ENCODE measurements at regions not wholly inside any gene's neighbourhood (a gene's known extent, or its start where the extent isn't known, plus 50 kb on each side); places are given as distances from the start of the nearest gene placed in this dataset.

GRCh38 chr11:79957702-79958101 lies 516.9 kb upstream of the TENM4 start:
- Mint-ChIP-seq H3K9me3 (peaks cover 18% of the 10 kb centered on the region), H3K27me3 (ENCODE audit: insufficient read depth) (peaks cover 6% of the 10 kb centered on the region), H3K36me3 (ENCODE audit: low read depth) (peaks cover 2% of the 10 kb centered on the region), H3K4me3 (no peak overlapping the region), H3K27ac (no peak overlapping the region), H3K4me1 (peaks cover 2% of the 10 kb centered on the region)
- no peak for DNase-seq
- peaks cover 23% of the 10 kb centered on the region for H3K9me3 ChIP-seq (ENCODE audit: control insufficient read depth, low read length)
- TF ChIP-seq CTCF (conservative IDR thresholded peaks at IDR 0.05): no peak
- H3K4me1 ChIP-seq (ENCODE audit: control insufficient read depth, insufficient read depth, low read length): no peaks in the 10 kb centered on the region
- no peak overlapping the region for H3K27ac ChIP-seq (ENCODE audit: low read depth, low read length)
- no peaks in the 10 kb centered on the region for H3K27me3 ChIP-seq (ENCODE audit: control insufficient read depth, insufficient read depth, low read length, poor library complexity, severe bottlenecking)
- no peak overlapping the region for H3K4me3 ChIP-seq (ENCODE audit: low read length)
- no peaks in the 10 kb centered on the region for H3K36me3 ChIP-seq (ENCODE audit: control insufficient read depth, insufficient read depth, low read length)
- no peak overlapping the region for H3K9ac ChIP-seq (ENCODE audit: extremely low read depth, low read length, poor library complexity, severe bottlenecking)

GRCh38 chr11:79956061-79956460 lies 515.2 kb upstream of the TENM4 start:
- no peak overlapping the region for H3K9ac ChIP-seq (ENCODE audit: extremely low read depth, low read length, poor library complexity, severe bottlenecking)
- H3K36me3 ChIP-seq (ENCODE audit: control insufficient read depth, insufficient read depth, low read length): no peaks in the 10 kb centered on the region
- Mint-ChIP-seq H3K4me1 (peaks cover 2% of the 10 kb centered on the region), H3K27me3 (ENCODE audit: insufficient read depth) (peaks cover 3% of the 10 kb centered on the region), H3K4me3 (no peak overlapping the region), H3K27ac (no peak overlapping the region), H3K9me3 (peaks cover 18% of the 10 kb centered on the region), H3K36me3 (ENCODE audit: low read depth) (peaks cover 2% of the 10 kb centered on the region)
- no peaks in the 10 kb centered on the region for H3K27me3 ChIP-seq (ENCODE audit: control insufficient read depth, insufficient read depth, low read length, poor library complexity, severe bottlenecking)
- H3K4me1 ChIP-seq (ENCODE audit: control insufficient read depth, insufficient read depth, low read length): no peaks in the 10 kb centered on the region
- 94 to 96% methylated on average over 3 to 4 of the region's 4 CpGs for WGBS, 2 experiments (ENCODE audit: insufficient coverage in 1 of 2, insufficient read length in 1 of 2)
- TF ChIP-seq CTCF (conservative IDR thresholded peaks at IDR 0.05): no peak
- no peak for DNase-seq
- peaks cover 23% of the 10 kb centered on the region for H3K9me3 ChIP-seq (ENCODE audit: control insufficient read depth, low read length)
- H3K4me3 ChIP-seq (ENCODE audit: low read length): no peak overlapping the region
- no peak overlapping the region for H3K27ac ChIP-seq (ENCODE audit: low read depth, low read length)

- DNase-seq: no peak
Observed at GRCh38 chr11:79953629-79954028, 512.8 kb upstream of the TENM4 start.

More at GRCh38 chr11:79953629-79954028, 512.8 kb upstream of the TENM4 start:
- WGBS, 2 experiments (ENCODE audit: insufficient coverage in 1 of 2, insufficient read length in 1 of 2): 88% methylated on average over 1 of the region's 1 CpG; no CpG with 5 or more reads in 1 of the 2 experiments
- Histone ChIP-seq H3K36me3 (ENCODE audit: control insufficient read depth, insufficient read depth, low read length) (no peaks in the 10 kb centered on the region), H3K4me3 (ENCODE audit: low read length) (no peak overlapping the region), H3K27ac (ENCODE audit: low read depth, low read length) (no peak overlapping the region), H3K4me1 (ENCODE audit: control insufficient read depth, insufficient read depth, low read length) (peaks cover 9% of the 10 kb centered on the region), H3K9ac (ENCODE audit: extremely low read depth, low read length, poor library complexity, severe bottlenecking) (no peak overlapping the region), H3K9me3 (ENCODE audit: control insufficient read depth, low read length) (peaks cover 6% of the 10 kb centered on the region), H3K27me3 (ENCODE audit: control insufficient read depth, insufficient read depth, low read length, poor library complexity, severe bottlenecking) (no peaks in the 10 kb centered on the region)
- Mint-ChIP-seq H3K36me3 (ENCODE audit: low read depth) (no peaks in the 10 kb centered on the region), H3K9me3 (peaks cover 4% of the 10 kb centered on the region), H3K4me3 (no peak overlapping the region), H3K4me1 (peaks cover 14% of the 10 kb centered on the region), H3K27ac (no peak overlapping the region), H3K27me3 (ENCODE audit: insufficient read depth) (peaks cover 9% of the 10 kb centered on the region)
- peak; percentile 65 for TF ChIP-seq CTCF (conservative IDR thresholded peaks at IDR 0.05)

Data from endodermal cell (in vitro differentiated cells).